NCI-H146 (cell line): ENCODE measurements at regions not wholly inside any gene's neighbourhood (a gene's known extent, or its start where the extent isn't known, plus 50 kb on each side); places are given as distances from the start of the nearest gene placed in this dataset.
A peak's percentile ranks its signal among the peaks of the same experiment; 100 is the strongest.
"Not testable (repeated sequence)": the region's sequence is repeated elsewhere in the genome, so short reads cannot be mapped to it uniquely, and the experiment has no call there.

Experiments
- DNase-seq: peaks from one replicate; lab custom pipeline; 2025; lab: John Stamatoyannopoulos, UW

DNA sequence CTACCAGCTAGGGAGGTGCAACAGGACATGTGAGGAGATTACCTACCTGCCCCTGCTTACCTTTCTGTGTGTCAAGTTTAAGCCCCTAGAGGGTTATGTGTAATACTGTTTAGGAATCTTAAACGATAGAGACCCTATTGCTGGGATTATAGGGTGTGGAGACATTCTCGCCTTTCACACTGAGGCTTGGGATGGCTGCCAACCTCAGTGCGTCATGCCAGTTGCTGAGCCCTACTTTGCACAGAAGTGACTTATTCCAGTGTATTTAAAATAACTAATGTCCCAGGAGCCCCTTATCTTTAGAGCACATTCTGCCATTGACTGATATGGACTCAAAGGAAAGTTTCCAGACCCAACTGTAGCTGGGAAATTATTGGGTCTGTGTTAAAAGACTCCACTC is 76.6 kb upstream of the XPA start:
- DNase-seq = no peak

DNA sequence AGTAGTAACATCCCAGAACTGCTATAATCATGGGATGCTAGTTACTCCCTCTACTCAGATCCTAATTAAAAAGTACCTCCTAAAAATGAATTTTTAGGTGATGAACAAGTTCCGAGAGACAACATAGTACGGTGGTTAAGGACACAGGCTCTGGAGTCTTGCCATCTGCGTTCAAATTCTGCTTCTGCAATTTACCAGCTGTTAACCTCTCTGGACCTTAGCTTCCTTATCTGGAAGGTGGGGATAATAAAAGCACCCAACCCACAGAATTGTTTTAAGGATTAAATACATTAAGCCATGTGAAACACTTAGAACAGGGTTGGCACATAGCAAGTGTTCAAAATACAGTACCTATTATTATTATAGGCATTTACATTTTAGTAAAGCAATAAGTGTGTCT is 77.5 kb upstream of the XPA start:
- DNase-seq = no peak

DNA sequence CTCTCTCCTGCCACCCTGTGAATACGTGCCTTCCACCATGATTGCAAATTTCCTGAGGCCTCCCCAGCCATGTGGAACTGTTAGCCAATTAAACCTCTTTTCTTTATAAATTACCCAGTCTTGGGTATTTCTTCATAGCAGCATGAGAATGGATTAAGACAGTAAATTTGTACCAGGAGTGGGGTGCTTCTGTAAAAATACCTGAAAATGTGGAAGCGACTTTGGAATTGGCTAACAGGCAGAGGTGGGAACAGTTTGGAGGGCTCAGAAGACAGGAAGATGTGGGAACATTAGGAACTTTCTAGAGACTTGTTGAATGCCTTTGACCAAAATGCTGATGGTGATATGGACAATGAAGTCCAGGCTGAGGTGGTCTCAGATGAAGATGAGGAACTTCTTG is 74.3 kb upstream of the FOXE1 start:
- DNase-seq = not testable (repeated sequence)

DNA sequence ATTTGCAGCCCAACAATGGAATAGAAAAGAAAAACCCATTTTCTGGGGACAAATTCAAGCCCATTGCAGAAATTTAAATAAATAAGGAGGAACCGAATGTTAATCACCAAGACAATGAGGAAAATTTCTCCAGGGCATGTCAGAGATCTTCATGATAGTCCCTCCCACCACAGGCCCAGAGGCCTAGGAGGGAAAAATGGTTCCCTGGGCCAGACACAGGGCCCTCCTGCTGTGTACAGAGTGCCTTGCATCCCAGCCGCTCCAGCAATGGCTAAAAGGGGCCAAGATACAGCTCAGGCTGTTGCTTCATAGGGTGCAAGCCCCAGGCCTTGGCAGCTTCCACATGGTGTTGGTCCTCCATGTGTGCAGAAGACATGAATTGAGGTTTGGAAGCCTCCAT is 73.4 kb upstream of the FOXE1 start:
- DNase-seq = no peak

DNA sequence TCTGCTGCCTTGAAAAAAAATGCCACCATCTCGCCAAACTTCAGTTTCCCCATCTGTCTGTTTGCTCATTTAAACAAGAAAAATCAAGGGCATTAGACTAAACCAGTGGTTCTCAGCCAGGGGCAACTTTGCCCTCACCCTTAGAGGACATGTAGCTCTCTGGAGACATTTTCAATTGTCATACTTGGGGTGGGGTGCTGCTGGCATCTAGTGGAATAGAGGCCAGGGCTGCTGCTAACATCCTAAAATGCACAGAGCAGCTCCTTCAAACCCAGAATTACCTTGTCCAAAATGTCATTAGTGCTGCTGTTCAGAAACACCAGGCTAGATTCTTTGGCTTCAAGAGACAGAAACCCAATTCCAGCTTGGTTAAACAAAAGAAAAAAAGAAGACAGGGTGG is 71.1 kb upstream of the FOXE1 start:
- no peak for DNase-seq

DNA sequence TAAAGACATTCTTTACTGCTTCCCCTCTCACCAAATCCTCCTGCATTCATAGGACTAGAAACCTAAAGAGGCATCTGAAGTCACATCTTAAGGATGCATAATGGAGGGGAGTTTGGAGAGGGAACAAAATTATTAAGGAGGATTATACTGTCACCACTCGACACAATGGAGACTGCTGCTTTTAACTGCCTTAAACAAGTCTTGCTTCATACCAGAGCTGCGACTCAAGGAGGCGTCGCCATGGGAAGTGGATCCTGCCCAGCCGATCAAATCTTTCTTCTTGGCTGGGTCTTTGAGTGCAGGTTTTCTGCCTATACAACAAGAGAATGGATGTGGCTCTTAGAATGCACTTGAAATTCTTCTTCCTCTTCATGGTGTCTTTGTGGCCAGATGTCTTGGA is 66.7 kb upstream of the FOXE1 start:
- no peak for DNase-seq

DNA sequence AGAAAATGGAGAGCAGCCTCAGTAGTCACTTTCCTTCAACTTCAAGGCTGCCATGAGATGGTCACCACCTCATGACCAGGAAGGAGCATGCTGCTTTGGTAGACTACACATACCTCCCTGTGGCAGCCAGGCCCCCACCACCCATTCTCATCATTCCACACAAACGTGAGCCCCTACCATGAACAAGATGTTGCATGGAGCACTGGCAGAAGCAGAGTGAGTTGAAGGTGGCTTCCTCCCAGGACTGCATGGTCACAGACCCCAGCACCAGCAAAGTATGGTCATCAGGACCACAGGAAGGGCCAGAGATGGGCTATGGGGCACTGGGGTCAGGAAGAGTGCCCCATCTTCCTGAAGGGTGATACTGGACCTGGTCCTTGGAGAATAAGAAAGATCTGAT is 65.5 kb upstream of the FOXE1 start:
- no peak for DNase-seq

DNA sequence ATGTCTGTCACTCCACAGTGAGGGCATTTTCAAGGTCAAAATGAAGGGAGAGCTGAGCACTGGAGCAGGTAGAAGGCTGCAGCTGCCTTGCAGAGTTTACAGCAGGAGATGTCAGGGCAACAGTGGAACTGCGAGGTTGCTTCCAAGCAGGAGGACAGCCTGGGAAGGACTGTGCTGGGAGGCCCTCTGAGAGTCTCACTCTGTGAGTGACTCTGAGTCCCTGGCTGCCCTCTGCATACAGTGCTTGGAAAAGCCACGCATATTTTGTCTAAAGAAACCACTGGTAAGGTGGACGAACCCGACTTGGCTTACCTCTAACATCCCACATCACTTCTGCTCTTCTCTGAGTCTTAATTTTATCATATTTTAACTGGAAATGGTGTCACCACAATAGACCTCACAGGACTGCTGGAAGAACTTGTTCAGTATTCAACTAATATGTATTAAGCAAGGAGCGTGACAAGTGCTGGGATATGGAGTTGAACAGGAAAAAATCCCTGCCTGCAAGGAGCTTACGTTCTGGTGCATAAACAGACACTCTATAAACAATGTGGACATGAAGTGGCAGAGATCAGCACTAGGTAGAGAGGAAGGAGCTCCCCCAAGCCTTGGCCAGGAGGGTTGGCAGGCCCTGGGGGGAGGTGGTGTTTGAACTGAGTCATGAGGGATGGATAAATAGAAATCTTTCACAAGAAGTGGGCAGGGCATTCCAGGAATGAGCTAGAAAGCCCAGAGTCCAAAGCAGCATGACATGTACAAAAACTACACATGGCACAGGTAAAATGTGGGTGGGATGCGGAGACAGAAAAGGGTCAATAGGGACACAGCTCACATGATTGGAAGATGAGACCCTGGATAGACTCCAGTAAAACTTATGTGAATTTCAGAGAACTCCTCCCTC is 64.0 kb upstream of the FOXE1 start:
- DNase-seq = no peak

DNA sequence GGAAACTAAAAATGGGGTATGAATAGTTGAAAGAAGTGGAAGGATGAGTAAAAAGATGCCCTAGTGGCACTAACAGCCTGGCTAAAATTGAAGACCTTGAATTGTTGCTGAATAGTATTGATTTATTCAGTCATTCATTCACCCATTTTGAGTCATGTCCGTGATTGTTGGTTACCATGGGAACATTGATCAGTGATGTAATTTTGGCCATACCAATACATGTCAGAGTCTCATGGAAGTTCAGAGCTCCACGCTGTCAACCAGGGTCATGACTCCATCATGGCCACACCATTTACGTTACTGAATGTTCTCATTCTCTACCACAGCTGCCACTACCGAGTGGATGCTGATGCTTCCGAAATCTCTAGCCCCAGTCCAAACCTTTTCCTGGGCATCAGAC is 62.5 kb upstream of the FOXE1 start:
- no peak for DNase-seq

DNA sequence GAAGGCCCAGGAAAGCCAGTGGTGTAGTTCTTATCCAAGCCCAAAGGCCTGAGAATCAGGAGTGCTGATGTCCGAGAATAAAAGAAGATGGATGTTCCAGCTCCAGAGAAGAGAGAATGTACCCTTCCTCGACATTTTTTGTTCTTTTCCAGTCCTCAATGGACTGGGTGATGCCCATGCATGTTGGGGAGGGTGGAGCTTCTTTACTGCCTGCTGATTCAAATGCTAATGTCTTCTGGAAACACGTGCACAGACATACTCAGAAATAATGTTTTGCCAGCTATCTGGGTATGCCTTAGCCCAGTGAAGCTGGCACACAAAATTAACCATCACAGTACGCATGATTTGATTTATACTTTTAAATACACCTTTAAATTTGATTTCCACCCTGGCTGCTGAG is 61.5 kb upstream of the FOXE1 start:
- DNase-seq = no peak

DNA sequence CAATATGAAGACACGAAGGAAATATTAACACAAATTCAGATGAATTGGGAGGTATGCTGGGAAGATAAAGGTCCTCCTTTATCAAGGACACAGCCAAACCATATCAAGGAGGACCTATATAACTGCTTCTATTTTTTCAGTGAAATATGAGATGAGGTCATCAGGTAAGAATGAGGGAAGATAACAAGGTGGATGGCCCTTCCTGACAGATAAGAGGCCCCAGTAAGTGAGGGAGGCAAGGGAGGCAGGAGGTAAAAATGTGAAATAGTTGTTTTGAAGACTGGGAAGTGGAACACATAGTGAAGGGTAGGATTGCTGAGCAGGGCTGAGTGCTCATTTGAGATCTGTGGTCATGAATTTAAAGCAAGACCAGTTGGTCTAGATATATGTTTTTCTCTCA is 60.0 kb upstream of the FOXE1 start:
- no peak for DNase-seq

DNA sequence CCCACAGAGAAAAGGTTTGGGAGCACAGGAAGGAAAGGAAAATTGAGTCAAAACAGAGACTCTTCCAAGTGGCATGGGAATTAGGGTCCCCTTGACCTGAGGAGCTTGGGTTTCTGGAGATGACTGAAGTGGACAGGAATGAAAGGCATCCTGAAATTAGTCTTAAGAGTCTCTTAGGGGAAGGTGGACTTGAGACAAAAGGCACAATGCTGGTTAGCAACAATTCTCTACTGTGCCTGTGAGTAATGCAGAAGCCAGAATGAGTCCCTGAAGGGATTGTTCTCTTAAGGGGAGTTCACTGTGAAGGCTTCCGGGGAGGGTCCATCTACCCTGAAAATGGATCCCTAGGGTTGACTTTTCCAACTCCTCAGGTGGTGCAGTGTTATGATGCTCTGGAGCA is 58.4 kb upstream of the FOXE1 start:
- DNase-seq = no peak

DNA sequence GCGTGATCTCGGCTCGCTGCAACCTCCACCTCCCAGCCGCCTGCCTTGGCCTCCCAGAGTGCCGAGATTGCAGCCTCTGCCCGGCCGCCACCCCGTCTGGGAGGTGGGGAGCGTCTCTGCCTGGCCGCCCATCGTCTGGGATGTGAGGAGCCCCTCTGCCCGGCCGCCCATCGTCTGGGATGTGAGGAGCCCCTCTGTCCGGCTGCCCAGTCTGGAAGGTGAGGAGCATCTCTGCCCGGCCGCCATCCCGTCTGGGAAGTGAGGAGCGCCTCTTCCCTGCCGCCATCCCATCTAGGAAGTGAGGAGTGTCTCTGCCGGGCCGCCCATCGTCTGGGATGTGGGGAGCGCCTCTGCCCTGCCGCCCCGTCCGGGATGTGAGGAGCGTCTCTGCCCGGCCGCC is 56.9 kb upstream of the FOXE1 start:
- DNase-seq = not testable (repeated sequence)

DNA sequence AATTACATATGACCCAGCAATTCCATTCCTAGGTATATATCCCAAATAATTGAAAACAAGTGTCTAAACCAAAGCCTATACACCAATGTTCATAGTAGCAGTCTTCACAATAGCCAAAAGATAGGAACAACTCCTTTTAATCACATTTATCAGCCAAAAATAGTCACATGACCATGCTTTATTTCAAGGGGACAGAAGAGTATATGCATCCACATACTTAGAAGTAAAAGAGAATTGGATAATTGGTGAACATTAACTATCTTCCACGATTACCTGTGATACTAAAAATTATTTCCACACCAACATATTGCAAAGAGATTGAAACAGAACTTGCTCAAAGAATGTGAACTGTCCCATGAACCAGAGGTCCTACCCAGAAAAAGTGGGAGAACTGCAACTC is 51.8 kb upstream of the FOXE1 start:
- no peak for DNase-seq

DNA sequence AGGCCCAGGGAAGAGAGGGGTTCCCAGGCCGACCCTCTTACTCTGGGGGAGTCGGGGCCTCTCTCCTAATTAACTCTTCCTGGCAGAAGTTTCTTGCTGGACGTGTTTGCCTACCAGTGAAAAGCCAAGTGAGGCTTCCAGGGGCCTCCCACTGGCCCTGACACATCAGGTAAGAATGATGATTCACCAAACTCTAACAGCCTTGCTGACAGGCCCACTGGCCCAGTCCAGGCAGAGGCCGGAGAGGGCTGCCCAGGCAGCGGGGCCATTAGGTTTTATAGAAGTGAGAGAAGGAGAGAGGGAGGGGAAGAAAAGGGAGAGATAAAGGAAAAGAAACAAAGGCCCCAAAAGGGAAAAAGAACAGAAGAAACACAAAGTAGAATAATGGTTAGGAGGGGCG is 50.8 kb upstream of the FOXE1 start:
- no peak for DNase-seq

DNA sequence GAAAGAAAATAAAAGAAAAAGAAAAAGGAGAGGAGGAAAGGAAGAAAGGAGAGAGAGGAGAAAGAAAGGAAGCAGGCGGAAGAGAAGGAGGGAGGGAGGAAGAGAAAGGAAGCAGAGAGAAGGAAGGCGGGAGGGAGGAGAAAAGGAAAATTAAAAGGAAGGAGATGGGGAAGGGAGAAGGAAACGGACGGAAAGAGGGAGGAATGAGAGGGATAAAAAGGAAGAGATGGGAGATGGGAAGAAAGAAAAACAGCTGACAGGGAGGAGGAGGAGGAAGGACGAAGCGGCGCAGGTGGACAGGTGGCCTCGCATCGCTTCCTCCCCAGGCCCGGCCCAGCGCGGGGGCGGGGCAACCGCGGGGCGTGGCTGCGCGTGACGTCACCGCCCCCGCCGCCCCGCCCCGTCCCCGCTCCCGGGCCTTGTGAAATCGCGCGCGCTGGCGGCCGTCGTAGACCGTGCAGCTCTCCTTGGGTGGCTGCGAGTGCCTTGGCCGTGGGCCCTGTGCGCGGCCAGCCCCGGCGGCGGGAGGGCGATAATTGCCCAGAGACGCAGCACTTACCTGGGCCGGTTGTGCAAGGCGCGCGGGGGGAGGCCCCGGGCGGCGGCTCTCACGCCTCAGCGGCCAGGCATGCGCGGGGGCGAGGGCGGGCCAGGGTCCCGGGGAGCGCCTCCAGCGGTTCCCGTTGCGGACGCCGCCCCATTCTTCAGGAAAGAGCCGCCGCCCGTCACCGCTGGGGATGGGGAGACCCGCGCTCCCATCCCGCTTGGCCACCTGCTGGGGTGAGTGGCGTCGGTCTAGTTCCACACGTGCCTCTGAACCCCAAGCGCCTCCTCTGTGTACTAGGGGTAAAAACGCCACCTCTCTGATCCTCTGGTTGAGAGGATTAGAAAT is 49.6 kb upstream of the FOXE1 start:
- peak; percentile 81 for DNase-seq
